ENCODE measurements at regions not wholly inside any gene's neighbourhood (a gene's known extent, or its start where the extent isn't known, plus 50 kb on each side); places are given as distances from the start of the nearest gene placed in this dataset.

DNA sequence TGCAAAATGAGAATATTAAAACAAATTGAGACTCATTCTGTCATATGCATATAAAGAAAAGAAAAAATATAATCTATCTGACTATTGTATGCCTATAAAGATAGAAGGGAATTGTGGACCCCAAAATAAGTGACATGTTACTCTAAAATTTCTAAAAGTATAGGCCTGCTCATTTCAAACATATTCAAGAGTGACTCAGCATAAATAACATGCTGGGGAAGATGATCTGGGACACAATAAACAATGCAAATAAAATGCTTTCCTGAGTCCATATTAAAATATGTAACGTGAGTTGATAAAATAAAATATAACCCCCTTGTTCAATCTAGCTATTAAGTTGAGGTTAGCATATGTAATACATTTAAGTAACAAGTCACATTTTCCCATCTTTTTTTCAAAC lies 882.0 kb upstream of the EDIL3 start:
- TF ChIP-seq FOXA2 (IDR thresholded peaks at IDR 0.05) (no peak), FOXA1 (IDR thresholded peaks at IDR 0.05) (no peak), JUND (IDR thresholded peaks at IDR 0.05) (no peak), YY1 (IDR thresholded peaks at IDR 0.05) (no peak), TAF1 (conservative IDR thresholded peaks at IDR 0.05) (no peak), RAD21 (IDR thresholded peaks at IDR 0.05) (no peak)
- TF ChIP-seq, protein P1, sequence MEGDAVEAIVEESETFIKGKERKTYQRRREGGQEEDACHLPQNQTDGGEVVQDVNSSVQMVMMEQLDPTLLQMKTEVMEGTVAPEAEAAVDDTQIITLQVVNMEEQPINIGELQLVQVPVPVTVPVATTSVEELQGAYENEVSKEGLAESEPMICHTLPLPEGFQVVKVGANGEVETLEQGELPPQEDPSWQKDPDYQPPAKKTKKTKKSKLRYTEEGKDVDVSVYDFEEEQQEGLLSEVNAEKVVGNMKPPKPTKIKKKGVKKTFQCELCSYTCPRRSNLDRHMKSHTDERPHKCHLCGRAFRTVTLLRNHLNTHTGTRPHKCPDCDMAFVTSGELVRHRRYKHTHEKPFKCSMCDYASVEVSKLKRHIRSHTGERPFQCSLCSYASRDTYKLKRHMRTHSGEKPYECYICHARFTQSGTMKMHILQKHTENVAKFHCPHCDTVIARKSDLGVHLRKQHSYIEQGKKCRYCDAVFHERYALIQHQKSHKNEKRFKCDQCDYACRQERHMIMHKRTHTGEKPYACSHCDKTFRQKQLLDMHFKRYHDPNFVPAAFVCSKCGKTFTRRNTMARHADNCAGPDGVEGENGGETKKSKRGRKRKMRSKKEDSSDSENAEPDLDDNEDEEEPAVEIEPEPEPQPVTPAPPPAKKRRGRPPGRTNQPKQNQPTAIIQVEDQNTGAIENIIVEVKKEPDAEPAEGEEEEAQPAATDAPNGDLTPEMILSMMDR (IDR thresholded peaks at IDR 0.05; ENCODE audit: low read depth, low read length, missing input control): no peak
- TF ChIP-seq, protein P2, sequence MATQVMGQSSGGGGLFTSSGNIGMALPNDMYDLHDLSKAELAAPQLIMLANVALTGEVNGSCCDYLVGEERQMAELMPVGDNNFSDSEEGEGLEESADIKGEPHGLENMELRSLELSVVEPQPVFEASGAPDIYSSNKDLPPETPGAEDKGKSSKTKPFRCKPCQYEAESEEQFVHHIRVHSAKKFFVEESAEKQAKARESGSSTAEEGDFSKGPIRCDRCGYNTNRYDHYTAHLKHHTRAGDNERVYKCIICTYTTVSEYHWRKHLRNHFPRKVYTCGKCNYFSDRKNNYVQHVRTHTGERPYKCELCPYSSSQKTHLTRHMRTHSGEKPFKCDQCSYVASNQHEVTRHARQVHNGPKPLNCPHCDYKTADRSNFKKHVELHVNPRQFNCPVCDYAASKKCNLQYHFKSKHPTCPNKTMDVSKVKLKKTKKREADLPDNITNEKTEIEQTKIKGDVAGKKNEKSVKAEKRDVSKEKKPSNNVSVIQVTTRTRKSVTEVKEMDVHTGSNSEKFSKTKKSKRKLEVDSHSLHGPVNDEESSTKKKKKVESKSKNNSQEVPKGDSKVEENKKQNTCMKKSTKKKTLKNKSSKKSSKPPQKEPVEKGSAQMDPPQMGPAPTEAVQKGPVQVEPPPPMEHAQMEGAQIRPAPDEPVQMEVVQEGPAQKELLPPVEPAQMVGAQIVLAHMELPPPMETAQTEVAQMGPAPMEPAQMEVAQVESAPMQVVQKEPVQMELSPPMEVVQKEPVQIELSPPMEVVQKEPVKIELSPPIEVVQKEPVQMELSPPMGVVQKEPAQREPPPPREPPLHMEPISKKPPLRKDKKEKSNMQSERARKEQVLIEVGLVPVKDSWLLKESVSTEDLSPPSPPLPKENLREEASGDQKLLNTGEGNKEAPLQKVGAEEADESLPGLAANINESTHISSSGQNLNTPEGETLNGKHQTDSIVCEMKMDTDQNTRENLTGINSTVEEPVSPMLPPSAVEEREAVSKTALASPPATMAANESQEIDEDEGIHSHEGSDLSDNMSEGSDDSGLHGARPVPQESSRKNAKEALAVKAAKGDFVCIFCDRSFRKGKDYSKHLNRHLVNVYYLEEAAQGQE (IDR thresholded peaks at IDR 0.05): no peak

Data from liver (tissue), 3 donors.